ENCODE measurements at regions not wholly inside any gene's neighbourhood (a gene's known extent, or its start where the extent isn't known, plus 50 kb on each side); places are given as distances from the start of the nearest gene placed in this dataset.

DNA sequence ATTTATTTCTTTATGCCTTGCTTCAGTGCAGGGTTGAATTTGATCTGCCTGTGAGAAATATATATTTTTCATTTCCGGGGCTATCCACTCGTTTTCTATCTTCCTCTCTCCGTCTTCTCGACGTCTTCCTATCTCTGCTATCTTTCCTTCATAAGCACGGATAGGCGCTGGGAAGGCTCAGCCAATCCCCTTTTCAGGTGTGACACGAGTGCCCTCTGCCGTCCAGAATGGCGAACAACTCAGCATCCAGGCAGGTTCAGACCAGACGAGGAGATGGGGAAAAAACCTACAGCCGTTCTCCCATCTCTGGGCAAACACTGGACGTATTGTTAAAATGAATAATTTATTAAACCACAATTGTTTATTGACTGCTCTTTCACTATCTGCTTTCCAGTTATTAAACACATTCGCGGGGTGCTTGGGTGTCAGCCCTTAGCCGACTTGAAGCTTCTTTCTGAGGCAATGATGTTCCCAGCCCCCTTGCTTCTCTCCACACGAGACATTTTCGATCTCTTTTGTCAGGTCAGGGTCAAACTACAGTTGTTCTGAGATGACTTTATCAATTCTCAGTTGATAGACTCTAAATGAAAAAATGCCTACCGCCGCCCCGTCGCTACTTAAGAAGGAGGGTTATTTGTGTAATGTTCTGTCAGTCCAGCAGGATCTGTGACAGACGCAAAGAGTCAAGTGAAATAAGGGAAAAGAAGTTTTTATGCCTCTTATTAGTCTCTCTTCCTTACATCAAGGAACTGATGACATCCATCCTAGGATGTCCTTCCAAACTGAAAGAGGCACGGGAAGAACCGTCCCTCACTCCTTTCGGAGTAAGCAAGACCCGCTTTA, 96.3 kb upstream of the NOCT start:
- DNase-seq (ENCODE audit: low spot score), result peak; percentile 77

DNA sequence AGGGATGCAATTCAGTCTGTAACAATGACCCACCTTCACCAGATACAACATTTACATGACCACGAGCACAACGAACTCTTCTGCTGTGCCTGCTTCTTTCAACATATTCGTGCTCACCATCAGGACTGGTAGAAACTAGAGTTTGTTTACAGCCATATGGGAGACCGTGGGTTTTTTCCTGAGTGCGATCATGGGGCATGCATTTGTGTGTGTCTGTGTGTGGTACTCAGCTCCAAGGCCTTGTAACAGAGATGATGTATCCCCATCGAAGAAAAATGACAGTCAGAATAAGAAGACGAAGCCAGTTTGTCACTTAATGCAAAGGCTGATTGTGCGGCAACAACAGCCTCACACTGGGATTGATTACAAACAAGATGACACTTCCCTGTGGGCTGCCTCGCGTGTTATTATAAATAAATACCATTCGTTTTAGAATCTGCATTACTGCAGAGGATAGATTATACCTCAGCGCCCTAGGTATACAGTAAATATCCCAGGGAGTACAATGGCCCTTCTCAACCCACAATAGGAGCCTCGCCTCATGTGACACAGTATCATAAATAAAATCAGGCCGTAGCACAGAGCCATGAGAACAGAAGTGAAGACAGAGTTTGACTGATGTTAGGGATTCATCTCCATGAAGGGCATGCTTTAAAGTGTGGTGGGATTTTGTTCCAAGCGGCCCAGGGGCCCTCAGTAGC, 97.3 kb upstream of the NOCT start:
- no peak for DNase-seq (ENCODE audit: low spot score)

DNA sequence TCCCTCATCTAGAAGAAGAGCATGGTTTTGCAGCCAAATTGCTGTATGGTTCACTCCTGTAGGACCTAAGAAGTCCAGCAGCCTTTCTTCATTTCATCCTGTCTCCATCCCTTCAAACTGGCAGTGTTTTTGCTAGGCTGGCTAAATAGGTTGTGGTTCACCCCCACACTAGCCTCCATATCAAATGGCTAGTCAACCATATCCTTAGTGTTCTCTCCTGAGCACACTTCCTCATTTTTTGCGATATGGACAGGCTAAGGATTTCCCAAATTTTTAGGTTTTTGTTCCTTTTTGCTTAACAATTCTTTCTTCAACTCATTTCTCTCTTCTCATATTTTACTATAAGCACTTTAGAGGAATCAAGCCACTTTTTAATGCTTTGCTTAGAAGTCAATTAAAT, 98.8 kb upstream of the NOCT start:
- no peak for DNase-seq (ENCODE audit: low spot score)

DNA sequence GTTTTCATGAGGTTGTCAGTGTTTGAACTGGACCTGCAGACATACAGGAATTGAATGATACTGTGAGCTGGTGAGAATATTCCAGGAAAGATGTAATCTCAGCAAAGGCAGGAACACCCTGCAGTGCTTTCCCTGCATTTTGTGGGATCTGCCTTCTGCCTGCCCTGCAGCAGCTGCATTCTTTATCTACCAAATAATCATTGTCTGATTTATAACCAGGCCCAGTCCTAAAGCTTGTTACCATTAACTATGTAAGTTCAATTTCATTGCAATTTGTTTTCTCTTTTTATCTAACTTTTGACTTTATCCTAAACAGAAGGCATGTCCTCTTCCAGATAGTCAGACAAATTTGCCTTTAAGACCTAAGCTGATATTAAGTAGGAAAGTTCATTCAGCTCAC, 99.8 kb upstream of the NOCT start:
- no peak for DNase-seq (ENCODE audit: low spot score)

DNA sequence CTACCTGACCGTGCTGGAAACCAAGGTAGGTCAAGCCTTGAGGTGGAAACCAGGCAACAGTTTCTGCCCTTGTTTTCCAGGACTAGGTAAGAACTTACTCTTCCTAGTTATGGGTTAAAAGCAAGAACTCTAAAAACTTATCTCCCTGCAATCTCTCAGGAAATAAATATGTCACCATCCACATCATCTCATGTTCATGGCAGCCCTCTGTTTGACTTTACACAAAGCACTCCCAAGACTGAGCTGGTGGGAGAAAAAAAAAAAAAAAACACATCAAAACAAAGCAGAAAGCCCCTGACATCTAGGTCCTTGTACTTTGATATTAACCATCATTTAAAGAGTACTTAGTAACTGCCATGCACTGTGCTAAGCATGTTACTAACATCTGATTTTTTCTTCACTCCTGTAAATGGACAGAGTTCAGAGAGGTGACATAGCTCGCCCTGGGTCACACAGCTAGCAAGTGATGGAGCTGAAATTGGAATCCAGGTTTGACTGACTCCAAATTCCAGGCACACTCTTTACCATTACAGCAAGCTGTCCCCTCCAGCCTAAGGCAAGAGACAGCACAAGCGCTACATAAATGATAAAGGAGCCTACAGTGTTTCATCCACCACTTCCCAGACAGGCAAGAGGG, 102.8 kb upstream of the NOCT start:
- DNase-seq (ENCODE audit: low spot score), result no peak

DNA sequence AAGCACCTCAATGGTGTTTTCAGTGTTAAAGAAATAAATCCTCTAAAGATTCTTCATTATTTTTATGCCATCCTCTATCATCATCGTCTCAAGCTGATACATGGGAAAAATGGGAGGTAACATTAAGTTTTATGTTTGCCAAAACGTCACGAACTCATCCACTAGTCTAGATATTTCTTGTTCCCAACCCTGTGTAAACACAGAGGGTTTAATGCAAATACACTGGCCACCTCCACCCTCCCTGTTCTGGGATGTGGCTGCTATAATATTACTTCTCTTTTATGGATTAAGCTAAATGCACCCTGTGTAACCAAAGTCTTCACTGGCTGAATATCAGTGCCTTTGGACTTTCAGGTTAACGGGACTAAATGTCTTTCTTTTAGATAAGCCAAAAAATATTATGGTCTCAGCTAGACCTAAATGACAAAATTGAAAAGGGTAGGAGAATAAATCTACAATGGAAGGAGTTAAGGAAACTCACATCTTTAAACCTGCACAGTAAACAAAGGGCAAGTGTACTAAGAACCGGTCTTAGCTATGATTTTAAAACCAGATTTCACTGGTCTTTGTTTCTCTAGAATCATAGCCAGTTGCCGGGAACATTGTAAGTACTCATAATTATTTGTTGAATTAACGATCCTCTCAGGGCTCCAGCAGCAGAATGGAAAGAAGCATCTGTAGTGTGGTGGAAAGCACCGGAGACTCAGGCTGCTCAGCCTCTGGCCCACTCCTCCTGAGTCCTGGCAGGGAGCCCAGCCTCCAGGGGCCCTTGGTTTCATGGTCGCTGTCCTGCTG, 103.5 kb upstream of the NOCT start:
- no peak for DNase-seq (ENCODE audit: low spot score)

DNA sequence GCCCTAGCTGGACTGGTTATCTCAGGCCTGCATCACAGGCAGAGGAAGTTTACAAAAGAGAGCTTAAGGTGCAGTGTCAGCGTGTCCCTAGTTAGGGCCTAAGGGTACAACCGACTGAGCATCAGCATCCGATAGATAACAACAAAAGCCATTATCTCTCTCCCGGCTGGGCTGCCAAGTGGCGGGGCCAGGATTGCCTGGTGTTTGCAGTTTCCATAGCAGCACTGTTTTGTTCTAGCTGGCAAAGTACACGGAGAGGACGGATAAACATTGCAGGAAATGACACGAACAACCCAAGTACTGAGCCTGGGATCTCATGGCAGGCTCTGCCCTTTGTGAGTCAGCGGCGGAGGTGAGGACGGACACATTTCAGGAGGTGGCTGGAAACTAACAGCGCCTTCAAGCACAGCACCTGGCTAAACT, 104.7 kb upstream of the NOCT start:
- DNase-seq (ENCODE audit: low spot score), result peak; percentile 15

DNA sequence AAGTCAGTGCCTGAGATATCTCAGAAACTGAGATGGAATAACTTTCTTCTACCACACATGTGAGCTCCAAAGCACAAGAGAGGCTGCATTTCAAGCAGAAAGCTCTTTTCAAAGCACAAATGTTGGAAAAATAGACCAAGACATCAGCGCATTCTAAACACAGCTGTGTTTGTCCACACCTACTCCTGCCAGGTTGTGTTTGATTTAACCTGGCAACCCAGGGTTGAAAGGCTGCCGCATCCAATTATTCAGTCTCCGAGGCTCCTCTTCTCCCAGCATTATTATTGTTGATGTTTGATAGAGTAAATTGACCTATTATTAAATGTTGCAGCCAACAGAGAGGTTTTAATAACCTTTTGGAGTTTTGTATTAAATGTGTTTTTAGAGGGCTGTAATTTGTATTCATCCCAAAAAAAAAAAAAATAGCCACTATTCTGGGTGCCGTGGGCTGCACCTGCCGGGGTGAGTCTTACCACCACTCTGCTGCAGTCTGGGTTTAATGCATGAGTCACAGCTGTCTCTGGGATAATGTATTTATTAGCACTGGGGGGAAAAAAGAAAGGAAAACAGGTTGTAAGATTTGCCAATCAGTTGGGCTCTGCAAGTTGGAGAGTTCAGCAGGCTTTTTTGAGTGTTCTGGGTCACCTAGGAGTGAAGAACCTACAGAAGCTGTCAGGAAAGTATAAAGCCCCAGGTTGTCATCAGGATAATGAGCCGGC, 105.2 kb upstream of the NOCT start:
- no peak for DNase-seq (ENCODE audit: low spot score)

DNA sequence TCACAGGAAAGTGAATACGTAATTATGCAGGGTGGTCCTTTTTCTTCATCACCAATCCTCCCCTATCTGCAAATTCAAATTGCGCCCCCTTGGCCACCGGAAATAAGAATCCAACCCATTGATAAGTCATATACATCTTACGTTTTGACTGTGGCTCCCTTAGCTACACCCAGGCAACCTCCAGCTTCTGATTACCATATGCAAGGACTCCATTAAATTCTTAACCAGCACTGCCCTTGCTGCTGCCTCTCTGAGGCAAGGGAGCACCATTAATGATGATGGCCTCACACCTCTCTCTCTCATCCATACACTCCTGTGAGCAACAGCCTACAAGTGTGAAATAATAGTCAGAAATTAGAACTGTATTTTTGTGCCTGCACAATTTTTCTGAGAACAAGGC, 106.0 kb upstream of the NOCT start:
- DNase-seq (ENCODE audit: low spot score), result no peak

DNA sequence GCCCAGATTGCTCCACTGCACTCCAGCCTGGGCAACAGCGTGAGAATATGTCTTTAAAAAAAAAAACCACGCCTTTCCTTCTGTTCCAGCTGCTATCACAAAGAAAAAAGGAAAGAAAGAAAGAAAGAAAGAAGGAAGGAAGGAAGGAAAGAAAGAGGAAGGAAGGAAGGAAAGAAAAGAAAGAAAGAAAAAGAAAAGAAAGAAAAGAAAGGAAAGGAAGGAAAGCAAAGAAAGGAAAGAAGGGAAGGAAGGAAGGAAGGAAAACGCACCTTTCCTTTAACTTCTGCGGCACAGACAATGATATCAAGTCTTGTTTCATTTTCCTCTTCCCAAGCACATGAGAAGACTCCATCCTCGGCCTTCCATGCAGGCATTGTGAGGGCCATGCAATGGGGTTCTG, 107.4 kb upstream of the NOCT start:
- DNase-seq (ENCODE audit: low spot score), result no peak

DNA sequence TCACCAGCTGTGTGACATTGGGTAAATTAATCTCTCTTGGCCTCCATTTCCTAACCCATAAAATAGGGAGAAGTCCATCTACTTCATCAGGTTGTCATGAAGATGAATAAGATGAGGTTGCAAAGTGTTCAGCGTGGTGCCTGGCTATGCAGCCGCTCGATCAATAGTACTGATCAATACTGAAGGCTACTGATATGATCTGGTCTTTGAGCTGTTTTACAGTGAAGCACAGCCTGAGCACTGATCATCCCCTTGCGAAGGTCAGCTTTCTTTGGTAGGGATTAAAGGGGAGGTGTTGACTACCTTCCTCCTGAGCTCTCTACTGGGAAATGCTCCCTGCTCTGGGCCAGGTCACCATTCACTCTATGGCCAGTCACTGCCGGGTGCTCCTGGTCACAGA, 108.4 kb upstream of the NOCT start:
- no peak for DNase-seq (ENCODE audit: low spot score)

DNA sequence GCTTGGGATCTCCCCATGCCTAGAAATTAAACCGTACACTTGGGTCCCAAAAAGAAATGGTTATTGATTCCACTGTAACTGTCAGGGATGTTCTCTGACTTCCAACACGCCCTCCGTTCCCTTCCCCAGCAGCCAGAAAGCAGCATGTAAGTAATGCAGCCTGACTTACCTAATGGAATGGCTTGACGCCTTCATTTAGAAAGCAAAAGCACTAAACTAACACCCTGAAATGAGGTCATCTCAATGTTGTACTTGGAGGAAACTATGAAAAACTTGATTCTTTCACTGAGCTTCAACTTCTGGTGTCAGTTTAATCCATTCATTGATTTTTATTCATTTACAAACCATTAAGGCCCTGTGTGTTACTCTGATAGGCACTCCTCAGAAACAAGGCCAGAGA, 110.8 kb upstream of the NOCT start:
- no peak for DNase-seq (ENCODE audit: low spot score)

DNA sequence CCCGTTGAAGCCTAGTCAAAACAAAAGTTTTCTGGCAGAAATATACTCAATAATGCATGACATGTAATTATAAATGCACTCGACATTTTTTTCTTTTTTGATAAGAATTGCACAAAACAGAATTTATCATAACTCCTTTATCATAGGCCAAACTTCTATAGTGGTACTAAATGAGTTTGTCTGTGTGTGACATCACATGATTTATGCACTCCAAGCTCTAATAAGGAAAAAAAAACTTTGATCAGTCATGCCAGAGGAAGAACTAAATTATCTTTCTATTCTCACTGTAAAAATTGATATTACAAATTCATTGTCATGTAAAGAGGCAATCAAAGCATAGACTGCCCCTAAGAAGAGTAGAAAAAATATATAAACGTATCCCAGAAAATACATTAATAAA, 112.4 kb upstream of the NOCT start:
- DNase-seq (ENCODE audit: low spot score), result no peak

DNA sequence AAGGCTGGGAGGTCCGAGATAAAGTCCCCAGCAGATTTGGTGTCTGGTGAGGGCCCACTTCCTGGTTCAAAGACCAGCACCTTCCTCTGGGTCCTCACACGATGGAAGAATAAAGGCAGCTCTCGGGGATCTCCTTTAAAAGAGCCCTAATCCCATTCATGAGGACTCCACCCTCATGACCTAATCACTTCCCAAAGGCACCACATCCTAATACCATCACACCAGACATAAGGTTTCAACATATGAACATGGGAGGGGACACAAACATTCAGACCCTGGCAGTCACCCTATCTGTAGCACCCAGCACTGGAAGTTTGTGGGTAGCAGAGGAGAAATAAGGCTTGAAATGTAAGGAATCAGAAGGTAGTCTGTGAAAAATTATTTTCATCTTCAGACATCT, 112.9 kb upstream of the NOCT start:
- no peak for DNase-seq (ENCODE audit: low spot score)

DNA sequence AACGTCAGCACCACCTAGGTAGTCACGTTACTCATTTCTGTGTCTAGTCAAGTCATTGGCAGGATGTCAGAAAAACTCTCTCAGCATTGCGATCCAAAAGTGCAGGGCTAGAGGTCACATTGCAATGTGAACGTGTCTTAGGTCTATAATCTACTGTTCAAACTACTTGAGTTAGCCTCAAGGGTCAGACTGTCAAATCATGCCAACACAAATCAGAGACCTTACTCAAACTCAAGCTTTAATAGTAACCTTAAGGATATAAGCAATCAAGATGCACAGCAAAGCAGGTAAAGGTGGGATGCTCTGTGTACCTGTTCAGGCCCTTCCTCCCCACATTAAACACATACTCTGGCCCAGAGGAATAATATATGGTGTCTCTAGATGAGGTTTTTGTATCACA, 114.4 kb upstream of the NOCT start:
- no peak for DNase-seq (ENCODE audit: low spot score)

DNA sequence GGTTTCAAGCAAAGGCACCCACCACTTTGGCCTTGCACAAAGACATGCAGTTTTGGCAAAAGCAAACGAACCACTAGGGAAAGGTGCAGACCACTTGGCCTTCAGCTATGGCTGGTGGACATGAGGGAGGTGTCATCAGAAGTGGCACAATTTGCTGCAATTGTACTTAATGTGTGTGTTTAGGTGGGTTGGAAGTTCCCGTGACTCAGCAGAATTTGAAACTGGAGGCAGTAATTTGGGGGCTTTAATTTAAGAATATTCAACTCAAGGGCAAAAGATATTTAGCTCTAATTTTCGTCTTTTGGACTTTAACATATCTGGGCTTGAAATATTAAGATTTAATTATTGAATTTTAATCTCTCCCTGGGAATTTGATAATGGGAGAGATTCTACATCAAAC, 115.6 kb upstream of the NOCT start:
- DNase-seq (ENCODE audit: low spot score), result no peak

DNA sequence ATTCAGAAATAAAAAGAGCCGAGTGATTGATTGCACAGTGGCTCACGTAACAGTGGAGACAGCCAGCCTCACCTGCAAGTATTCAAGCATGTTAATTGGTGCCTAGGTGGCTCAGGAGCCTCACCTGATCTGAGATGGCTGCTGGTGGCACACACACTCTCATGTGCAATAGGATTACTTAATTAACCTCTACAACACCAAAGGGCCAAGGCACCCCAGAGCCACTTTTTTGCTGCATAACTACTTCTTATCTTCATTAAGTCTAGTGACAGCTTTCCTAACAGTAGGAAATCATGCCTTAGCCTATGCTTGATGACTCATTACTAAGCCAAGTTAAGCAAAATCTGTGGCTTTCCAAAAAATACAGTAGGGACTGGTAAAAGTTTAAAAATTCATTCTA, 117.3 kb upstream of the NOCT start:
- no peak for DNase-seq (ENCODE audit: low spot score)

DNA sequence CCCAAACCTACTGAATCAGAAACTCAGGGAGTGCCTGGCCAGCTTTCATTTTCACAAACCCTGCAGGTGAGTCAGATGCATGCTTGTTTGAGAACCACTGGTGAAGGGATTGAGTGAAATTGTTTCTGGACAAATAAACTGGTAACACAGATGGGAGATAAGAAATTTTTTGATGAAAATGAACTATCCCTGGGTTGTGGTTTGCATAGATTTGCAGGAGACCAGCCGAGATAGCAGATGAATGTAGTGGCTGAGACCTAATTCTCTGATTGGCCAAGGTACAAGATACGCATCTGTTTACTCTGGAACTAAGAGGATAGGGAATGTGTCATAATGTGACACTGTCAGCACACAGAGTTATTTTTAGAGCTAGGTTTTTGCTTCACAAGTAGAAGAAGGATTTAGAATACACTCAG, 117.8 kb upstream of the NOCT start:
- peak; percentile 11 for DNase-seq (ENCODE audit: low spot score)

DNA sequence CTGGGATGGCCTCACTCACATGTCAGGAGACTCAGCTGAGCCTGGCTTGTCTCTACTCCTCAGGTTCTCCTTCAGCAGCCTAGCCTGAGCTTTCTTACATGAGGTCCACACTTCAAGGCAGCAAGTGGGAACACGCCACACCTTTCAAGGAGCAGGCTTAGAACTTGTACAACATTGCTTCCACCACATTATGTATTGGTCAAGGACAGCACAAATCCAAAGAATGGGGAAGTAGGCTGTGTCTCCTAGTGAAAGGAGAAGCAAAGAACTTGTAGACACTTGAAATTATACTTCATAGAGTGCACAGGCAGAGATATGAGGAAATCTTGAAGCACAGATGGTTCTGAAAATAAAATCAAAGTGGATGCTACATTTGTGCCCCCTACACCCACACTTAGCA, 120.9 kb upstream of the NOCT start:
- no peak for DNase-seq (ENCODE audit: low spot score)

DNA sequence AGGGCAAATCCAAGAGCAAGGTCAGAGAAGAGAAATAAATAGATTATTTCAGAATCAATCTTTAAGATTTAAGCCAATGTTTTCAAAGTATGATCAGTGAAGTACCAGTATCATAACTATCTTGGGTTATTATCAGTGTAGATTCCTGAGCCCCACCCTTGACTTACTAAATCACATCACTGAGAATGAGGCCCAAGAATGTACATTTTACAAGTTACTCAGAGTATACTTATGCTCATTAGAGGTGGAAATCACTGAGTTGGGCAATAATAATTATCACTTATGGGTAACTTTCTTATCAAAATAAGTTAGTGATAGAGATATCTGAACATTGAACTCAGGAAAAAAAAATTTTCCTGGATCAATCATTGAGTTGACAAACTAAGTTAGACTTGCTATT, 121.6 kb upstream of the NOCT start:
- no peak for DNase-seq (ENCODE audit: low spot score)

DNA sequence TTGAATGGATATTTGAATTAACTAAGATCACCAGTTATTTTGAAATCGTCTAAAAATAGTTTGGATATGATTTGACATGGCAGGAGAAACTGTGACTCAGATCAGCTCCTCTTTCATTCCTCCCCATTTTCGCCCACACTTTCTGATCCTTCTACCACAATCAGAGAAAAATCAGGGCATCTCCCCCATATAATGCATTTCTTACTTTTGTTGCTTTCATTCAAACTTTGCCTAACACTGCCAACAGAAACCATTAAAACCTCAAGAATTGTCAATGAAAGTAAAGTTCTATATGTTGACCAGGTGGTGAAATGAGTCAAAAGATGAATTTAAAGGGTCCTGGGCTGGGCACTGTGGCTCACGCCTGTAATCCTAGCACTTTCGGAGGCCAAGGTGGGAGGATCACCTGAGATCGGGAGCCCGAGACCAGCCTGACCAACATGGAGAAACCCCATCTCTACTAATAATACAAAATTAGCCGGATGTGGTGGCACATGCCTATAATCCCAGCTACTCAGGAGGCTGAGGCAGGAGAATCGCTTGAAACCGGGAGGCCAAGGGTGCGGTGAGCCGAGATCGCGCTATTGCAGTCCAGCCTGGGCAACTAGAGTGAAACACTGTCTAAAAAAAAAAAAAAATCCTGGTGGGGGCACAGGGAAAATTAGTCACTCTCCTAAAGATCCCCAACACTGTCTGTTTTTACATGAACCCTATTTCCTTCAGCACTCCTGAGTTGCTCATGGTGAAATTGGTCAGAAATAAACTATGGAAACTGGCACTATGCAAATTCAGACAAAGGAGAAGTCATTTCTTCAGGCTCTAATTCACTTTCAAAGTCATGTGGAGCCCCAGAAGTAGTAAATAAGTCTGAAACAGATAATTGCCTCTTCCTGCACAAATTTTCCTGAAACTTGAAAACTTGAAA, 122.8 kb upstream of the NOCT start:
- no peak for DNase-seq (ENCODE audit: low spot score)
